Stimulated activated CD4-positive, alpha-beta T cell treated with anti-CD3 and anti-CD28 coated beads, Interleukin-15, amount 100 ng/mL, for 1 hour (primary cell): ENCODE measurements at regions not wholly inside any gene's neighbourhood (a gene's known extent, or its start where the extent isn't known, plus 50 kb on each side); places are given as distances from the start of the nearest gene placed in this dataset.

Experiments used
- DNase-seq, 2 donors: peaks; one replicate each; pipeline ENCODE4 v3.0.0-alpha.2; 2020; ENCODE audit warnings: low read depth in 1 of 2, low spot score in 1 of 2

GRCh38 chr2:146853741-146854444 is 990.9 kb upstream of the ACVR2A start:
- DNase-seq: no peak

- no peak for DNase-seq
These were observed 992.2 kb upstream of the ACVR2A start for GRCh38 chr2:146852661-146853060.

- DNase-seq: no peak
These were observed 994.1 kb upstream of the ACVR2A start for GRCh38 chr2:146850746-146851145.

GRCh38 chr2:146847846-146848245 is 997.0 kb upstream of the ACVR2A start:
- DNase-seq: no peak

- DNase-seq: no peak
These were observed 1000.4 kb upstream of the ACVR2A start for GRCh38 chr2:146844226-146844990.

GRCh38 chr2:146837857-146838256 is 1007.0 kb upstream of the ACVR2A start:
- DNase-seq: no peak

- DNase-seq: no peak
These were observed 1018.4 kb upstream of the ACVR2A start for GRCh38 chr2:146826388-146826787.

- no peak for DNase-seq
These were observed 1023.0 kb upstream of the ACVR2A start for GRCh38 chr2:146821836-146822316.

GRCh38 chr2:146820672-146821071 is 1024.2 kb upstream of the ACVR2A start:
- DNase-seq: no peak

- DNase-seq: no peak
These were observed 1026.7 kb upstream of the ACVR2A start for GRCh38 chr2:146818122-146818521.

- DNase-seq: no peak
These were observed 1027.2 kb upstream of the ACVR2A start for GRCh38 chr2:146817613-146818012.

GRCh38 chr2:146814971-146815370 is 1029.9 kb upstream of the ACVR2A start:
- no peak for DNase-seq

- no peak for DNase-seq
These were observed 1037.2 kb upstream of the ACVR2A start for GRCh38 chr2:146807568-146808168.

- no peak for DNase-seq
These were observed 1038.3 kb upstream of the ACVR2A start for GRCh38 chr2:146806364-146807005.

- no peak for DNase-seq
These were observed 1040.5 kb upstream of the ACVR2A start for GRCh38 chr2:146804288-146804687.

GRCh38 chr2:146801886-146802285 is 1042.9 kb upstream of the ACVR2A start:
- DNase-seq: no peak

GRCh38 chr2:146786396-146786795 is 1058.4 kb upstream of the ACVR2A start:
- no peak for DNase-seq

- DNase-seq: no peak
These were observed 1059.7 kb upstream of the ACVR2A start for GRCh38 chr2:146785101-146785500.

GRCh38 chr2:146784602-146785001 is 1060.2 kb upstream of the ACVR2A start:
- DNase-seq: no peak

- DNase-seq: no peak
These were observed 1067.6 kb upstream of the ACVR2A start for GRCh38 chr2:146777181-146777580.

GRCh38 chr2:146776596-146776995 is 1068.2 kb upstream of the ACVR2A start:
- DNase-seq: no peak

- no peak for DNase-seq
These were observed 1073.3 kb upstream of the ACVR2A start for GRCh38 chr2:146771531-146771930.
